Loucy (cell line): ENCODE measurements at regions not wholly inside any gene's neighbourhood (a gene's known extent, or its start where the extent isn't known, plus 50 kb on each side); places are given as distances from the start of the nearest gene placed in this dataset.

Experiments used
- H2AFZ ChIP-seq: fragments of 200-600 bp; sonication (generic); 2 replicates; pipeline ENCODE4 v1.6.0; 2016; ENCODE audit warnings: antibody characterized with exemption, mild to moderate bottlenecking, low read length, moderate library complexity
- H3F3A ChIP-seq: fragments of 200-600 bp; 2 replicates; pipeline ENCODE4 v1.6.0; 2016; ENCODE audit warnings: antibody characterized with exemption, low read depth, mild to moderate bottlenecking
- H3K27me3 ChIP-seq: fragments of 200-600 bp; sonication (generic); 2 replicates; pipeline ENCODE4 v1.6.1; 2014; ENCODE audit warnings: low read length, mild to moderate bottlenecking; ENCODE audit not compliant: insufficient read depth, poor library complexity, severe bottlenecking
- H3K36me3 ChIP-seq: fragments of 200-600 bp; sonication (generic); 2 replicates; pipeline ENCODE4 v1.6.1; 2016; ENCODE audit warnings: low read length; ENCODE audit not compliant: insufficient read depth
- H3K4me1 ChIP-seq: fragments of 200-600 bp; sonication (generic); 2 replicates; pipeline ENCODE4 v1.5.1; 2014; ENCODE audit warnings: low read length, mild to moderate bottlenecking; ENCODE audit not compliant: insufficient read depth, poor library complexity, severe bottlenecking
- H3K4me2 ChIP-seq: fragments of 200-600 bp; sonication (generic); 2 replicates; pipeline ENCODE4 v1.6.0; 2014; ENCODE audit warnings: antibody characterized with exemption, low read length, low read depth, mild to moderate bottlenecking; ENCODE audit not compliant: poor library complexity, severe bottlenecking
- H3K4me3 ChIP-seq: fragments of 200-600 bp; sonication (generic); 2 replicates; pipeline ENCODE4 v1.5.1; 2014; ENCODE audit warnings: low read length, mild to moderate bottlenecking, mixed read lengths; ENCODE audit not compliant: poor library complexity, severe bottlenecking
- H3K79me2 ChIP-seq: fragments of 200-600 bp; sonication (generic); 2 replicates; pipeline ENCODE4 v1.6.1; 2014; ENCODE audit warnings: low read length; ENCODE audit not compliant: insufficient read depth
- H3K9ac ChIP-seq: fragments of 200-600 bp; sonication (generic); 2 replicates; pipeline ENCODE4 v1.6.0; 2014; ENCODE audit warnings: mild to moderate bottlenecking, low read depth, low read length, moderate library complexity; ENCODE audit not compliant: poor library complexity, severe bottlenecking
- H3K9me2 ChIP-seq: fragments of 200-600 bp; sonication (generic); replicated peaks from 2 replicates; pipeline ENCODE4 v1.6.1; 2016; ENCODE audit warnings: low read depth, low read length, mixed read lengths
- H3K9me3 ChIP-seq: fragments of 200-600 bp; sonication (generic); 2 replicates; pipeline ENCODE4 v1.6.1; 2014; ENCODE audit warnings: mild to moderate bottlenecking, antibody characterized with exemption, low read length, low read depth; ENCODE audit not compliant: insufficient read depth
- H4K20me1 ChIP-seq: fragments of 200-600 bp; sonication (generic); 2 replicates; pipeline ENCODE4 v1.6.0; 2014; ENCODE audit warnings: antibody characterized with exemption, low read length, mild to moderate bottlenecking; ENCODE audit not compliant: insufficient read depth, poor library complexity, severe bottlenecking
- CTCF ChIP-seq: fragments of 200-600 bp; sonication (generic); conservative IDR thresholded peaks from 2 replicates; pipeline ENCODE4 v1.5.1; 2014; ENCODE audit warnings: mild to moderate bottlenecking, antibody characterized with exemption, low read length
- EZH2phosphoT487 ChIP-seq: fragments of 200-600 bp; IDR thresholded peaks from 2 replicates; pipeline ENCODE4 v1.6.1; 2018; ENCODE audit warnings: antibody characterized with exemption, mild to moderate bottlenecking, moderate library complexity, borderline replicate concordance

- Histone ChIP-seq H3F3A (no peaks in the 10 kb centered on the region), H3K36me3 (no peaks in the 10 kb centered on the region), H3K9me3 (no peaks in the 10 kb centered on the region), H3K4me3 (no peak overlapping the region), H3K4me1 (no peaks in the 10 kb centered on the region), H2AFZ (no peak overlapping the region), H3K79me2 (no peaks in the 10 kb centered on the region), H3K9ac (no peak overlapping the region), H4K20me1 (no peaks in the 10 kb centered on the region), H3K4me2 (no peak overlapping the region), H3K27me3 (no peaks in the 10 kb centered on the region), H3K9me2 (no peaks in the 10 kb centered on the region)
- no peak for TF ChIP-seq EZH2phosphoT487
- TF ChIP-seq CTCF: no peak
Observed at GRCh38 chr18:55663891-55664290, 75.9 kb upstream of the TCF4 start.

- Histone ChIP-seq H3K27me3 (no peaks in the 10 kb centered on the region), H3K9me3 (no peaks in the 10 kb centered on the region), H3K4me2 (no peak overlapping the region), H3K9me2 (no peaks in the 10 kb centered on the region), H3K9ac (no peak overlapping the region), H3K36me3 (no peaks in the 10 kb centered on the region), H3K79me2 (no peaks in the 10 kb centered on the region), H3F3A (no peaks in the 10 kb centered on the region), H2AFZ (no peak overlapping the region), H4K20me1 (no peaks in the 10 kb centered on the region), H3K4me3 (no peak overlapping the region), H3K4me1 (no peaks in the 10 kb centered on the region)
- TF ChIP-seq CTCF: no peak
- no peak for TF ChIP-seq EZH2phosphoT487
Observed at GRCh38 chr18:55658598-55658997, 70.6 kb upstream of the TCF4 start.

GRCh38 chr18:55657572-55658331, 69.8 kb upstream of the TCF4 start:
- H3K79me2 ChIP-seq: no peaks in the 10 kb centered on the region
- H2AFZ ChIP-seq: no peak overlapping the region
- TF ChIP-seq CTCF: no peak
- TF ChIP-seq EZH2phosphoT487: no peak
- H3K9me3 ChIP-seq: no peaks in the 10 kb centered on the region
- no peaks in the 10 kb centered on the region for H3K4me1 ChIP-seq
- H3K36me3 ChIP-seq: no peaks in the 10 kb centered on the region
- no peak overlapping the region for H3K9ac ChIP-seq
- no peaks in the 10 kb centered on the region for H3K9me2 ChIP-seq
- no peaks in the 10 kb centered on the region for H3K27me3 ChIP-seq
- H3K4me2 ChIP-seq: no peak overlapping the region
- no peak overlapping the region for H3K4me3 ChIP-seq
- no peaks in the 10 kb centered on the region for H4K20me1 ChIP-seq
- no peaks in the 10 kb centered on the region for H3F3A ChIP-seq
